ENCODE measurements at regions not wholly inside any gene's neighbourhood (a gene's known extent, or its start where the extent isn't known, plus 50 kb on each side); places are given as distances from the start of the nearest gene placed in this dataset.

DNA sequence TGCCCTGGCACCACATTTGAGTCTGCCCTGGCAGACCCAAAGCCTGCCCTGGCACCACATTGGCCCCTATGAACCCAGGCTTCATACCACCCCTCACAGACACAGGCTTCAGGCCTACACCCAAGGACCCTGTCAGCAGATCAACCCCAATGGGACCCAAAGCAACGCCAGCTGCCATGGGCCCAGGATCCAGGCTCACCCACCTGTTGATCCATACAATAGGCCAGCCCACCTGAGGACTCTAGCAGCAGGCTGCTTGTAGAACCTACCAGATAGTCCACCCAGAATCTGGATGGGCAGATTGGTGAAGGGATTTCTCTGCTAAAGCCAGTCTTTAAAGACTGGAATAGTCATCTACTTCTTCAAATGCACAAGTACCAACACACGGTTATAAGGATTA, 114.4 kb downstream of the LAS1L start:
- TF ChIP-seq EP300 (IDR thresholded peaks at IDR 0.05; ENCODE audit: borderline replicate concordance in 1 of 2, low read depth in 1 of 2, low read length in 1 of 2): no peak
- no peak for TF ChIP-seq RAD21 (IDR thresholded peaks at IDR 0.05; ENCODE audit: low read length)
- TF ChIP-seq, protein P1, sequence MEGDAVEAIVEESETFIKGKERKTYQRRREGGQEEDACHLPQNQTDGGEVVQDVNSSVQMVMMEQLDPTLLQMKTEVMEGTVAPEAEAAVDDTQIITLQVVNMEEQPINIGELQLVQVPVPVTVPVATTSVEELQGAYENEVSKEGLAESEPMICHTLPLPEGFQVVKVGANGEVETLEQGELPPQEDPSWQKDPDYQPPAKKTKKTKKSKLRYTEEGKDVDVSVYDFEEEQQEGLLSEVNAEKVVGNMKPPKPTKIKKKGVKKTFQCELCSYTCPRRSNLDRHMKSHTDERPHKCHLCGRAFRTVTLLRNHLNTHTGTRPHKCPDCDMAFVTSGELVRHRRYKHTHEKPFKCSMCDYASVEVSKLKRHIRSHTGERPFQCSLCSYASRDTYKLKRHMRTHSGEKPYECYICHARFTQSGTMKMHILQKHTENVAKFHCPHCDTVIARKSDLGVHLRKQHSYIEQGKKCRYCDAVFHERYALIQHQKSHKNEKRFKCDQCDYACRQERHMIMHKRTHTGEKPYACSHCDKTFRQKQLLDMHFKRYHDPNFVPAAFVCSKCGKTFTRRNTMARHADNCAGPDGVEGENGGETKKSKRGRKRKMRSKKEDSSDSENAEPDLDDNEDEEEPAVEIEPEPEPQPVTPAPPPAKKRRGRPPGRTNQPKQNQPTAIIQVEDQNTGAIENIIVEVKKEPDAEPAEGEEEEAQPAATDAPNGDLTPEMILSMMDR (IDR thresholded peaks at IDR 0.05): no peak
- no peak for TF ChIP-seq EZH2phosphoT487 (IDR thresholded peaks at IDR 0.05; ENCODE audit: borderline replicate concordance, low read depth)
- TF ChIP-seq JUND (IDR thresholded peaks at IDR 0.05): no peak
